GM19455 (cell line): ENCODE measurements at regions not wholly inside any gene's neighbourhood (a gene's known extent, or its start where the extent isn't known, plus 50 kb on each side); places are given as distances from the start of the nearest gene placed in this dataset.
"Not testable (repeated sequence)": the region's sequence is repeated elsewhere in the genome, so short reads cannot be mapped to it uniquely, and the experiment has no call there.

Experiments used
- ATAC-seq: cut with Tn5 transposase; IDR thresholded peaks from one replicate; pipeline ENCODE4 v1.9.1; 2021; ENCODE audit not compliant: unreplicated experiment

DNA sequence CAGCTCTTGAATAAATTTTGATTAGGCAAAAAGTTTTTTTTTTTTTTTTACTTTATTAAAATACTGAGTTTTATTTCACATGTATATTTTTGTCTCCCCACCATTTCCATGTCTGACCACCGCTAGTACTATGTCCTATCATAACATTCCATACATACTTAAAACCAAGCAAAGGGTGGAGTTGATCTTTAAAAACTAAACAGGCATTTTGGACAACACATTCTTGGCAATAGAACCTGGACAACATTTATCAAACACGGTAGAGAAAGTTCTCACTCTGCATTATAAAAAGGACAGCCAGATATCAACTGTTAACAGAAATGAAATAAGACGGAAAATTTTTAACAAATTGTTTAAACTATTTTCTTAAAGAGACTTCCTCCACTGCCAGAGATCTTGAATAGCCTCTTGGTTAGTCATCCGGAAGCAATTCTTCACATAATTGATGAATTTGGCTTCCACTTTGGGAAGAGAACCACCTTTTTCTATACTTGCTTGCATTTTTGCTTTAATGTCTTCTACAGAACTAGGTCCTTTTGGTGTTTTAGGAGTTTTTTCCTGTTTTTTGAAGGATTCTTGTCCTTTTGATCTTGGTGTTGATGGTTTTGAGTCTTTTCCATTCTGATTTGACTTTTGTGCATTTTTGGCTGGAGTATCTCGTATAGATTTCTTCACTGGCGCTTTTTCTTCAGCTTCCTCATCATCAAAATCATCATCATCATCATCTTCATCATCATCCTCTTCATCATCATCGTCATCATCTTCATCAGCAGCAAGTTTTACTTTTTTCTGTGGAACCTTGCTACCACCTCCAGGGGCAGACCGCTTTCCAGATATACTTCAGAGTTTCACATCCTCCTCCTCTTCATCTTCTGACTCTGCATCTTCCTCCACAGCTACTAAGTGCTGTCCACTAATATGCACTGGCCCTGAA is 58.7 kb downstream of the POU5F2 start:
- not testable (repeated sequence) for ATAC-seq

DNA sequence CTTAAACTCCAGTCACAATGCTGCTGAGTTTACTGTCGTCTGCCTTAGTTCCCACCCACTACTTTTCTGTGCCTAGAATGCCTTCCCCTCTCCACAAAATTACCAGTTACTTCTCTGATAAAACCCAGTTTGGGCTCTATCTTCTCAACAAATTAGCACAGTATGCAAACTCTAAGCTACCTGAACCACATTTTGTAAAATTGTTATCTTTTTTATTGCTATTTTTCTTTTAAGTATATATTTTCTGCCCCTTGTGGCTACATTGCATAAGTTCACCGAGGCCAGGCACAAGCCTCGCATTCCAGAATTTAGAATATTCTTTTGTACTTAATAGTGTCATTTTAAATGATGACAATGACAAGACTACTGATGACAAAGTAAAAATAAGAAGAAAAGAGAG is 60.0 kb downstream of the POU5F2 start:
- no peak for ATAC-seq

DNA sequence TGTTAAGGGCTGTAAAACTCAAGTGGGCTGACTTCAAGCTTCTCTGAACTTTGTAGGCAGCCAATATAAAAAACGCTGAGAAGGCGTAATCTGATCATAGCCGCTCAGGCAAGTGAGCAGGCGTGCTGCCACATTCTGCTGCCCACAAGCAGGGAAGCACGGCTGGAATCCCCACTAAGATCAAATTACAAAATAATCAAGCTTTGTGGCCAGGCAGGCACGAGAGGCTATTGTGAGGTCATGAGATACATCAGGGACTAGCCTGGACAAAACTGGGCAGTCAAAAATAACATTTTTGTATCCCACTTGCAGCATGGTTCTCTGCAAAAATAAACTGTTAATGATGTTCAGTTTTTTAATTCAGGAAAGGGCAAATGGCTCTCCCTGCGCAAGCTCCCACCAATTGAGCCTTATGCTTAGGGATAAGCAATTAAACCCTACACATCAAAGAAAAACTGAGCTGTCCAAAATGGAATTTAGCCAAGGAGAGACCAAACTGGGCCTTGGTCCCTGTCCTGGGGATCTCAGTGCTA is 64.0 kb downstream of the POU5F2 start:
- no peak for ATAC-seq

DNA sequence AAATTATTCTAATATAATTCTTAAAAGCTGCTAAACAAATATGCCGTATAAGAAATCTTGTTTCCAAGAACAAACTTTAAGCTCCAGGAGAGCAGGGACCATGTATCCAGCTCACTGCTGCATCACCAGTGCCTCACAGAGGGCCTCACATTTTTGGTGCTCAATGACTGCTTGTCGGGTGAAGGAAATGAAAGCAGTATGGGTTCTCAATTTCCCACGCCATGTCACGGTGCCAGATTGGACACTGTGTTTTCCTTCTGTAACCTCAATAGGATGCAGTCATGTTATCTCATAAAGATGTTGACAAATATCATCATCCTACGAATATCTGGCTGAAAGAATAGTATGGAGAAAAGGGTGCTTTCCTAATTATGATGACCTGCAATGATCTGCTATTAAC is 64.7 kb downstream of the POU5F2 start:
- ATAC-seq, result no peak

DNA sequence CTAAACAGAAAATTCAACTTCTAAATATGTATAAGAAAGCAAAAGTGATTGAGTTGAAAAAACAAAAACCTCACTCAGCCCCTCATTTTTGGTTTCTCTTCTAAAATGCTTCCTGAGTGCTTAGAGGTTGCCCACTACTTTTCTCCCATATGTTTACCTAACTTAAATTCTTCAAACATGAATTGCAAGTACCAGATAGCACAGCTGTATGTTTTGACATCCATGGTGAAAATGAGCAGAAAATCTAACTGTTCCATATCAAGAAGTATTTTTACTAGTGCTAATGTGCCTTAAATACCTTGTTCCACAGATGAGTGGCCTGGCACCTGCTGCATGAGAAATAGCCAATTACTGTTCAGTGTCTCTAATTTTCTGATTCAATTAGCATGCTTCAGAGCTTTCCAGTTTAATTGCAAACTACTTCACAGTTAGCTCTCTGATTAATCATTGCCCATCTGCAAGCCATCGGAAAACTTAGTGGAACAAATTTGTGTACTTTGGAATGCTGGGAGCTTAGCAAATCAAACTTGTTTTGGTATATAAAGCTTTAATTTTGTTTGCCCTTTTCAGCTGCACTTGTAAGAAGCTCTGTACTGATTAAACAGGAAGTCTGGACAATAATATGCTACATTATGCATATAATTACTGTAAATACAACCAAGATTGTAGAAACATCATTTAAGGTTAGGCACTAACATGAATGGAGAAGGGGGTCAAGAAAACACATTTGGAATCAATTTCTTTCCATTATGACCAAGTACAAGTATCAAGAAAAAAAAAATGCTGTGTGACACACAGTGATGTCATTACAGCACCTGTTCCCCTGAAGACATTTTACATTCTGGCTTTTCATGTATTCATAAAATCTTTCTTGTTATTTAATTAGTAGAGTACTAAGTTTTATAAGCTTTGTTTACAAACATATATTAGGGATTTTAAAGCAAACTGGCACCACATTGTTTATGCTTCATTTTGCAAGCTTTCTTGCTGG is 65.6 kb downstream of the POU5F2 start:
- ATAC-seq, result peak; percentile 53

DNA sequence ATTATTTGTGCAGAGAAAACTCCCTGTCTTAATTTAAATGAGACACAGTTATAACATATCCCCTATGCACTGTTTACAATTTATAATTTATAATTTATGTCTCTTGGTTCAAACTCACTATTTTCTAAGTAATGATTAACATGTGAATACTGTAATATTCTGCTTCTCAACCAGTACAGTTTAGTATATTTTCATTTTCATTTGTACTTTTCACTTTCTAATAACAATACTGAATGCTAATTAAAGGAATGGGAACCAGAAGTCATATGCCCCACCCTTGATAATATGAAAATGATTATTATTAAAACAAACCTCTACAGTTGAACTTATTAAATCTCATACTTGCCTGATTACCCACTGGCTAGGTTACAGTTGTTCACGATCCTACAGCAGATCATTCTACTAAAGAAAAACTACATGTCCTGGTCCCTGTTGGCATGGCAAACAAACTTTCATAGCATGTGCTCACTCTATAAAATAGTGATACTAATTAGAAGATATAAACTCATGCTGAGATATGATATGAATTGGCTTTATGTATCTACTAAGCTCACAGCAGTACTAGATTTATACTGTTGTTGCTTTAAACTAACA is 66.4 kb downstream of the POU5F2 start:
- ATAC-seq, result peak; percentile 54

DNA sequence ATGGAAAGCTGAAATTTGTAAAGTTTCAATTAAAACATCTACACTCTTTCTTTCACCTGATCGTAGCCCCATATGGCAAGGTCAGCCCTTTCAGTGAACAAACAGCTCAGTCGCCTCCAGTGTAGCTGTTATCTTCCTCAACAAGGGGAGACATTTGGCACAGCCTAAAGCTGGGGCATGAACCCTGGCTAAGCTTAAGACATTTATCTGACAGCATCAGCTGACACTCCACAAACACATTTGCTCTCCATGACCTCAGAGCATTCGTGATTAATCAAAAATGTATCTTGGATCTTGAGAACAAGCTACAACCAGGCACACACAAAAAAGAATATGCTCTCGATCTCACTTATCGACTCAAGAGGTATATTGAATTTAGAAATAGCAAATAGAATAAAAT is 67.3 kb downstream of the POU5F2 start:
- no peak for ATAC-seq

DNA sequence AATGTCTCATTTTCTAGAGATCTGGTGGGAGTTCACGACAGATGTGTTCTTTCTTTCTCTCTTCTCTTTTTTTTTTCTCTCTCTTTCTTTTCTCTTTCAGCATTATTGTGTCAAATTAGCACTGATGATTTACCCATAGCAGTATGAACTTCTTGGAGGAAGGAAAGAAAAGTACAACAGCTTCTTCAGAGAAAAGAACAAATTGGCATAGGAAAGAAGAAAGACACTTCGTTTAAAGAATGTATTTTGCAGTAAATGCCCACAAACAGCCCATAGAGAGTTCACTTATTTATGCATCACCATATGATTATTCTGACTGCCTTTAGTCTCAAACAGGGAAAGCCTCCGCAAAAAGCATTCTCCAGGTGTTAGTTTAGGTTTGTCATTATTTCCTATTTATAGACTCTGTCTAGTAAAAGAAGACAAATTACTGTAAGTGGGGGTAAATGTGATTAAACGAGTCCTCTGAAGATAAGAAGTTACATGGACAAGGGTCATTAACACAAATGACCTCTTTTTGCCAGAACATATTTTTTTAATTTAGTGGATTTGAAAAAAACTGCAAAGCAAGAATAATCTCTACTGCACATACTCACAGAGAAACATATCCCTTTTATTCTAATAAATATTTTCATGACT is 68.0 kb downstream of the POU5F2 start:
- ATAC-seq, result no peak

DNA sequence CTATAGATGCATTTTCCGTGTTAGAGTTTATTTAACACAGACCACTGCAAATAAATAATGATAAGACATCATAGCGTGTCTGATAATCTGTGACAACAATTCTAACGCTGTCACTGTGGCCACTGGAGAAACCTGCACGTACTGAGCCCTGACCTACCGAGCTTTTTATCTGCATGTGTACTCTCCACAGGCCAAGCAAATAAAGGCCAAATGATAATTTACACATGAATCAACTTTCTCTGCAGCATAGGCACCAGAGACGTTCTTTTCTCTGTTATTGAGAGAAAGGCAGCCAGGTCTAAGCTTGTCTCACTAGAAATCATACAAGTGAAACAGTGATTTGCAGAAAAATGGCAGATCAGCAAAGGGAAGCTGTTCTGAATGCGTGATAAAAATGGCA is 75.8 kb downstream of the POU5F2 start:
- no peak for ATAC-seq

DNA sequence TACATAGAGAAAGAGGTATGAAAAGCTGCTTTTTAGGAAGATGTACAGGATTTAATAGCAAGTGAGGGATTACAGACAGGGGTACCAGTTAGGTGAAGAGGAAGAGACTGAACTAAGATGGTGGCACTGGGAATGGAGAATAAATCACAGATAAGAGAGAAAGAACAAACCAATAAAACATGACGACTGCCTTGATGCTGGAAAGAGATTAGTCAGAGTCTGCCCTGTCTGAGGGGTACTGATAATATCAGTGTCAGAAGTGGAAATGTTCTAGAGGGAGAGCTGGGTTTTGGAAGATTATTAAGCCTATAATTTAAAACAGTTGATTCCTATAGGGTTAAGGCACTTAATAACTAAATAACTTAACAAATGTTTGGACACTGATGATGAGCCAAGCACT is 77.7 kb downstream of the NR2F1 start:
- ATAC-seq, result no peak

DNA sequence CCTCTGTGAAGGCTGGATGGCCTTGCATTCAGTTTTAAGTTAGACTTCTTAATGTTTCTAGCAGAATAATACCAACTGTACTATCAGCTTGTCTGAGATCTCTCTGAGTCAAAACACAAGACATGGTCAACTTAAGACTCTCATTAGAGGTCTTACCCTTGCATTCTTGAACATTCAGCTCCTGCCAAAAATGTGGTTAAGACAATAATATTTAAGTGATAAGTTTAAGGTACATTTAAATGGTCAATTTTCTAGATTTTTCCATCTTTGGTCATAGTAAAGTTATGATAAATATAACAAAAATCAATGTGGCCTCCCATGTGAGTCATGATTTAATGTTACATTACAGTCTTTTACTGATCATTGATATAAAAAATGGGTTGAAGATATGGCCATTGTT is 75.0 kb downstream of the NR2F1 start:
- ATAC-seq, result no peak

DNA sequence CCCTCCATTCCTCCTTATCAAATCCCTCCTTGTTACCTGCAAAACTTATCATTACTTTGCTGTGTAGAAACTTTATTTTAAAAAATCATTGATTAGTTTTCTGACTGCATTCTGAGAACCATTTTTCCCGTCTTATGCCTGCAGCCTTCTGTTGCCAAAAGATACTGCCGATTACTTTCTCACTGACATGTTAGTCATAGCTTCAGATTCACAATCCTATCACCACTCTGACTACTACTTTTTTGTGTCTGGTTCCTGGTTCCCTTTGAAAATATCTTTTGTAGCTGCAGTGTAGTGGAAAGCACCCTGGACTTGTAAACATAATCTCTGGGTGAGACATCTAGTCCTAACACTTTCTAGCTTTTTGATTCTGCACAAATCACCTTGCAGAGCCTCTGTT is 71.7 kb downstream of the NR2F1 start:
- no peak for ATAC-seq

DNA sequence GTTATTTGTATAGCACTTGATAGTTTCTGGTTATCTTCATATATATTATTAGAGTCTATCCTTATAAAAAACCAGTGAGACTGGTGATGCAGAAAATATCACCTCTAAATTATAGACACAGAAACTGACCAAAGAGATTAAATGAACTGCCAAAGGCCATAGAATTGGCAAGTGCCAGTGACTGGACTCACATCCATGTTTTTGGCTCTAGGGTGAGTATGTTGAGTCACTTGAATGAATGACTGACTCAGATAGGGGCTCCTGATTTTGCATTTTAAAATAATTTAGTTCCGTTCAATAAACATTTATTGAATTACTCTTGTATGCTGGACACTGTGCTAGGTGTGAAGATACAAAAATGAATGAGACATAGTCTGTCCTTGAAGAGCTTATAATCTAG is 70.7 kb downstream of the NR2F1 start:
- ATAC-seq, result no peak

DNA sequence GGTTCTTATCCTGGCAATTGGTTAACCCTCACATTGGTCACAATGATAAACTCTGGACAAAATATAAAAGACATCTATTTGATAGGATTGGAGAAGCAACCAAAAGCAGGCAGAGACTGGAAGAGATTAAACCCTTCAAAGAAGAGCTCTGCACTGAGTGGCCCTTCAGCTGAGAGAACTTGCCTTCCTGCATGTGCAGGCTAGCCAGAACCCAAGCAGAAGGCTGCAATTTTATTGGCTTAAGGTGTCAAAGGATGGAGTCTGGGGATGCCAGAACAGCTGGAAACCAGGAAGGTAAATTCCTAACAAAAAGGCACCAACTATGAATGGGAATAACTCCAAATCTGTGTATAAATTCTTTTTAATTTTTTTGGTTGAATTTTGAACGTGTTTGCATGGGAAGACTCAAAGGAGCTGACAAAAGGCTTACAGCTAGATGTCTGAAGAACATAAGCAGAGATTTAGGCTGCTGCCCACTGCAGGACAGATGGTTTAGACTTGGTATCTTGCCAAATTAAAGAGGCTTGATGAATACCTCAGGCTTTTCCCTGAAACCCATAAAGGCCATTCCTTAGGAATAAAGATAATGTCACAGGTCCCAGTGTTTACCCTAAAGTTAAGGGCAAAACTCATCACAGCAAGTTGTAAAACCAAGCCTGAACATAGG is 66.3 kb downstream of the NR2F1 start:
- ATAC-seq, result no peak

DNA sequence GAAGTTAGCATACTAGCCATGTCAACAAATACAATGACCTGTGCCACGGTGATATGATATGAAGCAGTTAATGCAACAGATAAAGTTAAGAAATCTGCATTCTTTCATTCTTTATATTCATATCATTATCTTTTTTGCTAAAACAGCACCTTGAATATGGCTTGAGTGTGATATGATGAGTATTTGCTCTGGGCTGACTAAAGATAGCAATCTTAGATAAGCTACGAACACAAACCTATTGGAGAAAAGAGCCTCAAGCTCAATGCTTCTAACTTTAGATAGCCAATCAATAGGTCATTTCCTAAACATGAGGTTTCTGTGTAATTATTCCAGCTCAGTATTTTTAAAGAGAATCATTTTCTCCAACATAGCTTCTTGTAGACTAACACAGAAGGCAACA is 61.7 kb downstream of the NR2F1 start:
- ATAC-seq, result no peak
